ENCODE measurements at regions not wholly inside any gene's neighbourhood (a gene's known extent, or its start where the extent isn't known, plus 50 kb on each side); places are given as distances from the start of the nearest gene placed in this dataset.

DNA sequence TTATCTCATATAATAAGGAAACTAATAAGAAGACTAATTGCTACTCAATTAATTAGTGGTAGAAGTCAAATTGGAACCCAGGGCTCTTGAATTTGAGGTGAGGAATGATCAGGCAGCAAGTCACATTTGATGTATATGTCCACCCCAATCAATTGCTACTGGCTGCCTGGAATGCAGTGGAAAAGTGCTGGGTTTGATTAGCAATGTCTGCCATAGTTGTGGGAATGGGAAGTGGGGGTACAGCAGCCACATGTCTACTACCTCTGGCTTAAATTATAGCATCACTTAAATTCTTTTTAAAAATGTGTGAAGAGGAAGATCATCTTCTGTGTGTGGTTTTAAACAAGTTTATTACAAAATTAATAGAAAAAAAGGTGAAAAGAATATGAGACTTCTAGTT, 50.8 kb upstream of the NAV2 start:
- no peak overlapping the region for H3K9ac ChIP-seq (ENCODE audit: low read depth in 1 of 2, low read length in 2 of 2)
- H3K27ac ChIP-seq (ENCODE audit: low read depth, low read length), result no peak overlapping the region
- no peaks in the 10 kb centered on the region for H3K9me3 ChIP-seq (ENCODE audit: control insufficient read depth in 1 of 2, low read length in 2 of 2)
- no peaks in the 10 kb centered on the region for H3K36me3 ChIP-seq (ENCODE audit: control insufficient read depth in 1 of 2, insufficient read depth in 2 of 2, low read length in 2 of 2)
- H3K27me3 ChIP-seq (ENCODE audit: control insufficient read depth in 1 of 2, insufficient read depth in 2 of 2, low read length in 2 of 2), result no peaks in the 10 kb centered on the region
- H3K4me3 ChIP-seq (ENCODE audit: low read depth in 1 of 2, low read length in 2 of 2), result no peak overlapping the region
- peaks cover 0 to 4% of the 10 kb centered on the region in 2 donors for H3K4me1 ChIP-seq (ENCODE audit: control insufficient read depth in 1 of 2, insufficient read depth in 2 of 2, low read length in 2 of 2)

DNA sequence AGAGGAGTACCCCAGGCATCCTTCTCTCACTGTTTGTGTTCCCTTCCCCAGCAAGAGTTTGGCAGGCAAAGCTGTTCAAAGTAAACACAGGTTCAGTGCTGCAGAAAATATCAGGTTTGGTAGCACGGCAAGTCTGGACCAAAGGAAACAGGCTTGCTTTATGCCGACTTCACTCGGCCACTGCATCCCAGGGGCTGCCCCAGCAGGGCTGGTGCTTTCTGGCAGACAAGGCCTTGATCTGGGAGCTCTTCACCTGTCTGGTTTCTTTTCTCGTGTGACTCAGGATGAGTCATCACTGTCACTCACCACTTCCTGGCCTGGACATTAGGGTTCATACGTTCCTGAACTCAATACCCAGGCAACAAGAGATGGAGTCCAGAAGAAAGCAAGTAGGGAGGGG, 52.6 kb upstream of the NAV2 start:
- Histone ChIP-seq H3K4me3 (ENCODE audit: low read depth in 1 of 2, low read length in 2 of 2) (no peak overlapping the region), H3K27me3 (ENCODE audit: control insufficient read depth in 1 of 2, insufficient read depth in 2 of 2, low read length in 2 of 2) (no peaks in the 10 kb centered on the region), H3K27ac (ENCODE audit: low read depth, low read length) (no peak overlapping the region)

DNA sequence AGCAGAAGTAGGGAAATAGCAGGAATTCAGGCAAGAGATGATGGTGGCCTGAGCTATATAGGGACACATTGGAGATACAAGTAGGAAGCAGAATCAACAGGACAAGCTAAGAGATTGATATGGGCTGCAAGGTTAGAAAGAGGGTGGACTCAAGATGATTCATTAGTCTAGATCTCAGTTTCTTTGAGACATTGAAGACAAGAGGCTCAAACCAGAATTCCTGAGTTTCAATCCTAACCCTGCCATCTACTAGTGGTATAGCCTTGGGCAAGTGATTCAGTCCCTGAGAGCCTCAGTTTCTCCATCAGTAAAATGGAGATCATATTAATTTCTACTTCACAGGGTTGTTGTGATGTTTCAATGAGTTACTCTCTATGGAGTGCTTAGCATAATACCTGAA, 53.1 kb upstream of the NAV2 start:
- H3K27ac ChIP-seq (ENCODE audit: low read depth, low read length), result no peak overlapping the region
- no peak overlapping the region for H3K9ac ChIP-seq (ENCODE audit: low read depth in 1 of 2, low read length in 2 of 2)
- H3K4me1 ChIP-seq (ENCODE audit: control insufficient read depth in 1 of 2, insufficient read depth in 2 of 2, low read length in 2 of 2), result peaks cover 0 to 4% of the 10 kb centered on the region in 2 donors
- H3K36me3 ChIP-seq (ENCODE audit: control insufficient read depth in 1 of 2, insufficient read depth in 2 of 2, low read length in 2 of 2), result no peaks in the 10 kb centered on the region
- no peaks in the 10 kb centered on the region for H3K27me3 ChIP-seq (ENCODE audit: control insufficient read depth in 1 of 2, insufficient read depth in 2 of 2, low read length in 2 of 2)
- H3K4me3 ChIP-seq (ENCODE audit: low read depth in 1 of 2, low read length in 2 of 2), result no peak overlapping the region
- no peaks in the 10 kb centered on the region for H3K9me3 ChIP-seq (ENCODE audit: control insufficient read depth in 1 of 2, low read length in 2 of 2)

More for the DNA sequence above, 52.6 kb upstream of the NAV2 start:
- Histone ChIP-seq H3K9me3 (ENCODE audit: control insufficient read depth in 1 of 2, low read length in 2 of 2) (no peaks in the 10 kb centered on the region), H3K36me3 (ENCODE audit: control insufficient read depth in 1 of 2, insufficient read depth in 2 of 2, low read length in 2 of 2) (no peaks in the 10 kb centered on the region), H3K9ac (ENCODE audit: low read depth in 1 of 2, low read length in 2 of 2) (no peak overlapping the region), H3K4me1 (ENCODE audit: control insufficient read depth in 1 of 2, insufficient read depth in 2 of 2, low read length in 2 of 2) (peaks cover 0 to 4% of the 10 kb centered on the region in 2 donors)

DNA sequence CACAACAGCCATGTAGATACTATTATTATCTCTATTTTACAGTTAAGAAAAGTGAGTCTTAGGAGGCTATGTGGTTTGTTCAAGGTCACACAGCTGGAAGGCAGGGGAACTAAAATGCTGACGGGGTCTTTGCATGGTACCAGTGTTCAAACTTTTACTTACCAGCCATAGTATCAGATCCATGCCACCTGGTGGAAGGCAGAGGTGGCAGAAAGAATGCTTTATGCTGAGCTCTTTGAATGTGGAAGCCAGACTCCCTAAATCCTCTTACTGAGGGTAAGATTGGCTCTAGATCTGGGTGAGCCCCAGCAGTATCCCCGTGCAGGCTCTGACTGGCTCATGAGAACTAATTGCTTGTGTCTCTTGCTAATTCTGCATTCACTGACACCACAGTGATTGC, 54.3 kb upstream of the NAV2 start:
- H3K36me3 ChIP-seq (ENCODE audit: control insufficient read depth in 1 of 2, insufficient read depth in 2 of 2, low read length in 2 of 2), result no peaks in the 10 kb centered on the region
- H3K27ac ChIP-seq (ENCODE audit: low read depth, low read length), result no peak overlapping the region
- no peak overlapping the region for H3K9ac ChIP-seq (ENCODE audit: low read depth in 1 of 2, low read length in 2 of 2)
- no peaks in the 10 kb centered on the region for H3K27me3 ChIP-seq (ENCODE audit: control insufficient read depth in 1 of 2, insufficient read depth in 2 of 2, low read length in 2 of 2)
- peaks cover 0 to 4% of the 10 kb centered on the region in 2 donors for H3K4me1 ChIP-seq (ENCODE audit: control insufficient read depth in 1 of 2, insufficient read depth in 2 of 2, low read length in 2 of 2)
- H3K9me3 ChIP-seq (ENCODE audit: control insufficient read depth in 1 of 2, low read length in 2 of 2), result no peaks in the 10 kb centered on the region
- no peak overlapping the region for H3K4me3 ChIP-seq (ENCODE audit: low read depth in 1 of 2, low read length in 2 of 2)

DNA sequence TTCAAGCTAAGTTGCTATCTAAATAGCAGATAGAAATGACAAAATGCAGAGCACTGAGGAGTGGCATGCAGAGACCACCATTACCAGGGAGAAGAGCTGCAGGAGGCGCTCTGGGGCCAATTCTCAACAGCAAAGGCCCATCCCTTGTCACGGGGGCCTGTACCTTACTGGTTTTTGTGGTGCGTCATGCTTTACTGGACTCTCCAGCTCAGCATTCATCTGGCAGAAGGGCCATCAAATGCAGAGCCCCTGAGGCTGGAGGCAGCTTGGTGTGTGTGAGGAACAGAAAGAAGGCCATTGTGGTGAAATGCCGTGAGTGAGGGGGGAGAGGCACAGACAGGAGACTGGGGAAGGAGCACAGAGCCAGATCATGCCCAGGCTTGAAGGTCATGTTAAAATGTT, 56.5 kb upstream of the NAV2 start:
- H3K4me1 ChIP-seq (ENCODE audit: control insufficient read depth in 1 of 2, insufficient read depth in 2 of 2, low read length in 2 of 2), result peaks cover 0 to 4% of the 10 kb centered on the region in 2 donors
- H3K36me3 ChIP-seq (ENCODE audit: control insufficient read depth in 1 of 2, insufficient read depth in 2 of 2, low read length in 2 of 2), result no peaks in the 10 kb centered on the region
- no peak overlapping the region for H3K4me3 ChIP-seq (ENCODE audit: low read depth in 1 of 2, low read length in 2 of 2)
- H3K27ac ChIP-seq (ENCODE audit: low read depth, low read length), result no peak overlapping the region
- H3K27me3 ChIP-seq (ENCODE audit: control insufficient read depth in 1 of 2, insufficient read depth in 2 of 2, low read length in 2 of 2), result no peaks in the 10 kb centered on the region
- H3K9ac ChIP-seq (ENCODE audit: low read depth in 1 of 2, low read length in 2 of 2), result no peak overlapping the region
- H3K9me3 ChIP-seq (ENCODE audit: control insufficient read depth in 1 of 2, low read length in 2 of 2), result no peaks in the 10 kb centered on the region

DNA sequence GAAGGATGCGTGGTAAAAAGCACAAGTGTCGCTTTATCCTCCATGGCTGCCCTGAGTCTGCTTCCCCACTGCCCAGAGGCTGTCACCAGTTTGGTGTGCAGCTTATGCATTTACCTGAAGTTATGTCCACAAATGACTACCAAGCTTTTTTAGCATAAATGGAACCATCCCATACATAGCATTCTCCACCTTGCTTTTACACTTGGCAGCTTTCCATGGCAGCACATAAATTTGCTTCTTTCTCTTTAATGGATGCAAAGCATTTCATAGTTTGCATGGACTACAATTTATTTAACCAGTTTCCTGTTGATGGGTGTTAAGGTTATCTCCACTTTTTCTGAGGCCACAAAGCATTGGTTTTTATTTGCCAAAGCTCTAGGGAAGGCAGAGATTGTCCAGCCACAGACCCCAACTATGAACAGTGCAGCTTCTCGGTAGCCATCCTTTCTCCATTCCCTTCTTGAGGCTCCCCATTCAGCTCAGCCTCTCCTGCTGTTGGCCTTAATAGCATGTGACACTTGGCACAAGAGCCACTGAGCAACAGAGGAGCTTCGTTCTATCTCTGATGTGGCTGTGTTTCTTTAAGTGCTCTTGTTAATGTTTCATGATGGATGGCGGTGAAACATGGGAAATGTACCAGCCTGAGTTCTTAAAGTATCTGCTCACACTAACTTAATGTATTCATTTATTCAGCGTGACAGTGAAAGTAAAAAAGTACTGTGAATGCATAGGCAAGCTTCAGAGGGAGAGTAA, 59.8 kb upstream of the NAV2 start:
- Histone ChIP-seq H3K4me3 (ENCODE audit: low read depth in 1 of 2, low read length in 2 of 2) (no peak overlapping the region), H3K27me3 (ENCODE audit: control insufficient read depth in 1 of 2, insufficient read depth in 2 of 2, low read length in 2 of 2) (no peaks in the 10 kb centered on the region), H3K9ac (ENCODE audit: low read depth in 1 of 2, low read length in 2 of 2) (no peak overlapping the region), H3K4me1 (ENCODE audit: control insufficient read depth in 1 of 2, insufficient read depth in 2 of 2, low read length in 2 of 2) (no peaks in the 10 kb centered on the region), H3K27ac (ENCODE audit: low read depth, low read length) (no peak overlapping the region), H3K9me3 (ENCODE audit: control insufficient read depth in 1 of 2, low read length in 2 of 2) (no peaks in the 10 kb centered on the region), H3K36me3 (ENCODE audit: control insufficient read depth in 1 of 2, insufficient read depth in 2 of 2, low read length in 2 of 2) (no peaks in the 10 kb centered on the region)

DNA sequence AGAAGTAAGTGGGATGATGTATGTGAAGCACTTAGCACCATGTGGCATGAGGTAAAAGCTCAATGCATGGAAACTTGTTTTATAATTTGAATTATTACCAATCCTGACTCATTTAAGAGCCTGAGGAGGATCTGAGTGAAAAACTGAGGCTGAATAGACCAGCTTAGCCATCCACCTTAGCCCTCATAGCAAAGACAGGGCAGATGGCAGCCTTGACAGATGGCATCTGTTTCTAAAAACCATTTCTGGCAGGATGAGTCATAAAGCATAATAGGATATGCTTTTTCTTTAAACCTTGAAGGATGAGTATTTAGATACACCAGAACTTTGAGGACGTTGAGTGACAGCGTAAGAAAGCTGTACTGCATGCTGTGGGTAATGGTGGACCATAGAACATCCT, 61.0 kb upstream of the NAV2 start:
- Histone ChIP-seq H3K4me1 (ENCODE audit: control insufficient read depth in 1 of 2, insufficient read depth in 2 of 2, low read length in 2 of 2) (no peaks in the 10 kb centered on the region), H3K9me3 (ENCODE audit: control insufficient read depth in 1 of 2, low read length in 2 of 2) (no peaks in the 10 kb centered on the region), H3K36me3 (ENCODE audit: control insufficient read depth in 1 of 2, insufficient read depth in 2 of 2, low read length in 2 of 2) (no peaks in the 10 kb centered on the region), H3K4me3 (ENCODE audit: low read depth in 1 of 2, low read length in 2 of 2) (no peak overlapping the region), H3K9ac (ENCODE audit: low read depth in 1 of 2, low read length in 2 of 2) (no peak overlapping the region), H3K27ac (ENCODE audit: low read depth, low read length) (no peak overlapping the region), H3K27me3 (ENCODE audit: control insufficient read depth in 1 of 2, insufficient read depth in 2 of 2, low read length in 2 of 2) (no peaks in the 10 kb centered on the region)

DNA sequence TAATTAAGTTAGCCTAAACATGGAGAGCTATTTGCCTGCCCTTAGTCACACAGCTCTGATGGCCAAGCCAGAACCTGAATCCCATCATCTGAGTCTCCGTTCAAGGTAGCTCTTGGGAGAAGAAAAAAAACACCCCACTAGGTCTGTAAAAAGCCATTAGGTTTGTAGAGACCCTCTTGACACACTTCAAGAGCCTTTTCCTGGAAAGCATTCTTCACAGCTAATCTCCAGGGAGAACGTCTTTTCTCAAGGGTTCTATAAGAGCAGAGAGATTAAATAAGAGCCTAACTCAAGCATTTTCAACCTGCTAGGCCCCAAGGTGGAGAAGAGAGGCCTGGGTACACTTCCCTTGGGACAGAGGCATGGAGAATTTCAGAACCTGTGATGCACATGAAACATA, 61.6 kb upstream of the NAV2 start:
- no peak overlapping the region for H3K27ac ChIP-seq (ENCODE audit: low read depth, low read length)

DNA sequence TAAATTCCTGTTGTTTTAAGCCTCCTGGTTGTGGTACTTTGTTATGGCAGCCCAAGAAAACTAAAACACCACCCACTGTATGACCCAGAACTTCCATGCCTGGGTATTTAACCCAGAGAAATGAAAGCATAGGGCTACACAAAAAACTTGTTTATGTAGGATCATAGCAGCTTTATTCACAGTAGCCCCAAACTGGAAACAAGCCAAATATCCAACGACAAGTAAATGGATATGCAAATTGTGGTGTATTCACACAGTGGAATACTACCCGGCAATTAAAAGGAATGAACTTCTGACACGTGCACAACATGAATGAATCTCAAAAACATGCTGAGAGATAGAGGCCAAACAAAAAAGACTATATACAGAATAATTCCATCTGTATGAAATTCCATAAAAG, 62.2 kb upstream of the NAV2 start:
- H3K36me3 ChIP-seq (ENCODE audit: control insufficient read depth in 1 of 2, insufficient read depth in 2 of 2, low read length in 2 of 2), result no peaks in the 10 kb centered on the region
- no peaks in the 10 kb centered on the region for H3K9me3 ChIP-seq (ENCODE audit: control insufficient read depth in 1 of 2, low read length in 2 of 2)
- H3K9ac ChIP-seq (ENCODE audit: low read depth in 1 of 2, low read length in 2 of 2), result no peak overlapping the region
- no peak overlapping the region for H3K27ac ChIP-seq (ENCODE audit: low read depth, low read length)
- H3K4me1 ChIP-seq (ENCODE audit: control insufficient read depth in 1 of 2, insufficient read depth in 2 of 2, low read length in 2 of 2), result no peaks in the 10 kb centered on the region
- H3K4me3 ChIP-seq (ENCODE audit: low read depth in 1 of 2, low read length in 2 of 2), result no peak overlapping the region
- H3K27me3 ChIP-seq (ENCODE audit: control insufficient read depth in 1 of 2, insufficient read depth in 2 of 2, low read length in 2 of 2), result no peaks in the 10 kb centered on the region

More for the DNA sequence above, 61.6 kb upstream of the NAV2 start:
- H3K36me3 ChIP-seq (ENCODE audit: control insufficient read depth in 1 of 2, insufficient read depth in 2 of 2, low read length in 2 of 2), result no peaks in the 10 kb centered on the region
- no peaks in the 10 kb centered on the region for H3K27me3 ChIP-seq (ENCODE audit: control insufficient read depth in 1 of 2, insufficient read depth in 2 of 2, low read length in 2 of 2)
- H3K4me1 ChIP-seq (ENCODE audit: control insufficient read depth in 1 of 2, insufficient read depth in 2 of 2, low read length in 2 of 2), result no peaks in the 10 kb centered on the region
- H3K9ac ChIP-seq (ENCODE audit: low read depth in 1 of 2, low read length in 2 of 2), result no peak overlapping the region
- no peaks in the 10 kb centered on the region for H3K9me3 ChIP-seq (ENCODE audit: control insufficient read depth in 1 of 2, low read length in 2 of 2)
- no peak overlapping the region for H3K4me3 ChIP-seq (ENCODE audit: low read depth in 1 of 2, low read length in 2 of 2)

DNA sequence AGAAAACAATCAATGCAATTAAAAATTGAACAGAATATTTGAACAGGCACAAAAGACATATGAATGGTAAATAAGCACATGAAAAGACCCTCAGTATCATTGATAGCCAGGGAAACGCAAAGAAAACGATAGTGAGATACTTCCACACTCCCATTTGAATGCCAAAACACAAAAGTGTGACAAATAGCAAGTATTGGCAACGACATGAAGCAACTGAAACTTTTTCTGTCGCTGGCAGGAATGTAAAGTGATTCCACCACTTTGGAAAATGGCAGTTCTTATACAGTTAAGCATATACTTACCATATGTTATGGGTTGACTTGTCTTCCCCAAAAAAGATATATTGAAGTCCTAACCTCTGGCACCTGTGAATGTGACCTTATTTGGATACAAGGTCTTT, 62.9 kb upstream of the NAV2 start:
- Histone ChIP-seq H3K4me1 (ENCODE audit: control insufficient read depth in 1 of 2, insufficient read depth in 2 of 2, low read length in 2 of 2) (no peaks in the 10 kb centered on the region), H3K9ac (ENCODE audit: low read depth in 1 of 2, low read length in 2 of 2) (no peak overlapping the region), H3K27me3 (ENCODE audit: control insufficient read depth in 1 of 2, insufficient read depth in 2 of 2, low read length in 2 of 2) (no peaks in the 10 kb centered on the region), H3K4me3 (ENCODE audit: low read depth in 1 of 2, low read length in 2 of 2) (no peak overlapping the region), H3K36me3 (ENCODE audit: control insufficient read depth in 1 of 2, insufficient read depth in 2 of 2, low read length in 2 of 2) (no peaks in the 10 kb centered on the region), H3K9me3 (ENCODE audit: control insufficient read depth in 1 of 2, low read length in 2 of 2) (no peaks in the 10 kb centered on the region), H3K27ac (ENCODE audit: low read depth, low read length) (no peak overlapping the region)

Data from duodenal mucosa (tissue), 2 donors.